K562 (cell line): ENCODE measurements at regions not wholly inside any gene's neighbourhood (a gene's known extent, or its start where the extent isn't known, plus 50 kb on each side); places are given as distances from the start of the nearest gene placed in this dataset.

ENCODE experiments used
- ATAC-seq: fragments of 200-7000 bp; cut with Tn5 transposase; 3 replicates; pipeline ENCODE4 v1.9.1; 2020; ENCODE audit warnings: moderate library complexity
- BruUV-seq: library from RNA; stranded (reverse); fragments of 400-500 nt; replicated peaks from 2 replicates; lab custom pipeline; 2021; lab: Mats Ljungman, UMichigan
- CTCF ChIA-PET: fragments of 300-600 bp; formaldehyde crosslinking; extraction: SDS; loops from one replicate; lab custom pipeline; 2021; ENCODE audit warnings: low intra/inter-chr PET ratio; lab: Yijun Ruan, JAX
- POLR2A ChIA-PET: fragments of 300-600, 350-650 bp; sonication (Branson Sonifier 250); formaldehyde crosslinking; extraction: SDS; loops from one replicate; lab custom pipeline; 2021; ENCODE audit warnings: antibody characterized with exemption, inconsistent platforms; lab: Yijun Ruan, JAX
- DNase-seq, 4 experiments: peaks; one replicate each; pipeline versions ENCODE4 v3.0.0 to v3.0.0-alpha.2; 2011 to 2018; ENCODE audit warnings: low spot score in 3 of 4, mixed read lengths in 3 of 4; ENCODE audit errors: extremely low read depth in 1 of 4
- FAIRE-seq: peaks from 2 replicates; lab custom pipeline; 2011; peaks lifted over from hg19 to GRCh38; lab: Jason Lieb, UNC
- H2AFZ ChIP-seq: 2 replicates; pipeline ENCODE4 v1.6.0; 2011; ENCODE audit warnings: low read depth, low read length, control low read depth, inconsistent platforms
- H3K27ac ChIP-seq: fragments of 200-600 bp; 3 replicates; pipeline ENCODE4 v1.8.0; 2011; ENCODE audit warnings: low read depth, mild to moderate bottlenecking, control low read depth, inconsistent platforms, low read length, moderate library complexity, mixed read lengths; ENCODE audit errors: extremely low read depth
- H3K27me3 ChIP-seq, 2 experiments: fragments of 300-600 bp in 1 of 2; 2 replicates in 1 of 2; 3 replicates in 1 of 2; pipeline versions ENCODE4 v1.6.0 to v1.8.0; 2011; ENCODE audit warnings: inconsistent platforms in 2 of 2, low read length in 2 of 2, mild to moderate bottlenecking in 1 of 2, mixed read lengths in 1 of 2, moderate library complexity in 1 of 2; ENCODE audit not compliant: control insufficient read depth in 2 of 2, insufficient read depth in 2 of 2
- H3K36me3 ChIP-seq: fragments of 300-600 bp; 3 replicates; pipeline ENCODE4 v1.8.0; 2011; ENCODE audit warnings: mild to moderate bottlenecking, low read length, inconsistent platforms; ENCODE audit not compliant: control insufficient read depth, insufficient read depth
- H3K4me1 ChIP-seq, 2 experiments: fragments of 200-600 bp in 1 of 2; replicated peaks in 1 of 2; 2 replicates in 1 of 2; 3 replicates in 1 of 2; pipeline versions ENCODE4 v1.5.1 to v1.8.0; 2011; ENCODE audit warnings: inconsistent platforms in 2 of 2, low read length in 2 of 2, mild to moderate bottlenecking in 1 of 2, mixed read lengths in 1 of 2, moderate library complexity in 1 of 2; ENCODE audit not compliant: control insufficient read depth in 2 of 2, insufficient read depth in 2 of 2
- H3K4me2 ChIP-seq: 2 replicates; pipeline ENCODE4 v1.6.1; 2011; ENCODE audit warnings: low read length, control low read depth, inconsistent platforms, mixed read lengths; ENCODE audit not compliant: insufficient read depth
- H3K4me3 ChIP-seq: fragments of 200-600 bp; sonication (generic), shearing (Covaris generic); 2 replicates; pipeline ENCODE4 v1.5.1; 2016; ENCODE audit warnings: control low read depth, inconsistent platforms
- H3K79me2 ChIP-seq: fragments of 200-600 bp; 3 replicates; pipeline ENCODE4 v1.8.0; 2011; ENCODE audit warnings: low read length, inconsistent platforms; ENCODE audit not compliant: control insufficient read depth, insufficient read depth
- H3K9ac ChIP-seq, 2 experiments: 2 replicates each; pipeline versions ENCODE4 v1.6.0 to v1.6.1; 2011; ENCODE audit warnings: low read depth in 2 of 2, low read length in 2 of 2, control low read depth in 1 of 2, inconsistent platforms in 1 of 2, mild to moderate bottlenecking in 1 of 2, mixed read lengths in 1 of 2; ENCODE audit not compliant: insufficient read depth in 1 of 2
- H3K9me1 ChIP-seq: one replicate; pipeline ENCODE4 v1.6.0; 2011; ENCODE audit warnings: inconsistent platforms, mild to moderate bottlenecking, low read length, moderate library complexity; ENCODE audit not compliant: control insufficient read depth, insufficient read depth
- H3K9me3 ChIP-seq: replicated peaks from 2 replicates; pipeline ENCODE4 v1.5.1; 2011; ENCODE audit warnings: low read depth, low read length, inconsistent platforms; ENCODE audit not compliant: control insufficient read depth, insufficient read depth
- H4K20me1 ChIP-seq: replicated peaks from 2 replicates; pipeline ENCODE4 v1.6.1; 2011; ENCODE audit warnings: low read length, inconsistent platforms, mixed read lengths; ENCODE audit not compliant: control insufficient read depth, insufficient read depth
- ARHGAP35 ChIP-seq: fragments of 450-650 bp; IDR thresholded peaks from 2 replicates; pipeline ENCODE4 v1.6.1; 2018; ENCODE audit not compliant: partially characterized antibody
- CBFA2T2 ChIP-seq: fragments of 450-650 bp; conservative IDR thresholded peaks from 2 replicates; pipeline ENCODE4 v1.6.1; 2017; ENCODE audit warnings: mild to moderate bottlenecking
- NCOA1 ChIP-seq: fragments of 450-650 bp; IDR thresholded peaks from 2 replicates; pipeline ENCODE4 v1.6.1; 2016; ENCODE audit warnings: low read depth
- RUNX1 ChIP-seq: sonication (generic); IDR thresholded peaks from 2 replicates; pipeline ENCODE4 v1.6.1; 2016; ENCODE audit warnings: antibody characterized with exemption, low read depth
- SIN3A ChIP-seq, 2 experiments: fragments of 150-350 bp in 1 of 2; IDR thresholded peaks; 2 replicates each; pipeline ENCODE4 v1.6.1; 2011 to 2016; ENCODE audit warnings: borderline replicate concordance in 2 of 2, low read depth in 2 of 2, low read length in 2 of 2, mild to moderate bottlenecking in 2 of 2, moderate library complexity in 2 of 2; ENCODE audit not compliant: control insufficient read depth in 1 of 2
- ZNF695 ChIP-seq: fragments of 450-650 bp; formaldehyde crosslinking; IDR thresholded peaks from 2 replicates; pipeline ENCODE4 v1.4.0; 2020; ENCODE audit warnings: mild to moderate bottlenecking, moderate library complexity
- WGBS: fragments of 100-300 bp; shearing (Covaris generic); methylation state at CpG from one replicate; pipeline ENCODE4 v1.1.6; 2016; ENCODE audit warnings: low coverage, mixed read lengths; ENCODE audit not compliant: insufficient coverage; ENCODE audit errors: missing lambda C conversion rate; 5-methylcytosine and 5-hydroxymethylcytosine counted together
- in situ Hi-C: fragments of 300-500 bp; cut with MboI; formaldehyde crosslinking; loops from 4 replicates; pipeline ENCODE4 v1.15.0; 2018; ENCODE audit warnings: inconsistent platforms, mixed read lengths
- intact Hi-C: fragments of 100-400 bp; cut with micrococcal nuclease; formaldehyde crosslinking; loops from 2 replicates; pipeline ENCODE4 v1.14.2; 2022
- TF ChIP-seq, protein P1 (sequence below): fragments of 250-450 bp; sonication (Bioruptor Pico); IDR thresholded peaks from 2 replicates; pipeline ENCODE4 v1.4.0; 2020; ENCODE audit warnings: mild to moderate bottlenecking
- TF ChIP-seq, protein P2 (sequence below): sonication (generic); formaldehyde crosslinking; IDR thresholded peaks from 2 replicates; pipeline ENCODE4 v1.4.0; 2020; ENCODE audit warnings: mild to moderate bottlenecking, missing genetic modification reagents
- TF ChIP-seq, protein P3 (sequence below): fragments of 450-650 bp; IDR thresholded peaks from 2 replicates; pipeline ENCODE4 v1.6.1; 2018; ENCODE audit not compliant: partially characterized antibody
- TF ChIP-seq, protein P4 (sequence below): fragments of 250-450 bp; sonication (Bioruptor Pico); IDR thresholded peaks from 2 replicates; pipeline ENCODE4 v1.5.0; 2022; ENCODE audit warnings: mild to moderate bottlenecking

DNA sequence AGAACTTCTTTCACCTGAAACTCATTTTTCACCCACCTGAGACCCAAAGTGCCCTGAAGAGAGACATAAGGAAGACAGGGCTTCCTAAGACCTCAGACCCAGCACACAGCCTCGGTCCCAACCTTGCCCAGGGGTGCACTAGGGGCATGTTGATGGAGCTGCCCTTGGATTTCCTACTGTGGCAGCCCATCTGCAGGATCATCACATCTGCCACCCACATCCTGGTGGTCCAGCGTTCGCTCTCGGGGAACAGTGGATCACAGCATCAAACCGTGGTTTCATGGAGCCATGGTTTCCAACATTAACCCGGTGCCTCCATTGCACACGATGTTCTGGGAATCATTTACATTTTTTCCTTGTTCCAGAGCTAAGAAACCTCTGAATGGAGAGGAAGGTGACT, 186.4 kb downstream of the TFCP2L1 start:
- Histone ChIP-seq H3K9me3 (no peaks in the 10 kb centered on the region), H3K4me1 (no peaks in the 10 kb centered on the region), H2AFZ (no peak overlapping the region), H3K4me2 (no peak overlapping the region), H3K79me2 (no peaks in the 10 kb centered on the region), H3K27me3 (peaks cover 0 to 39% of the 10 kb centered on the region in 2 experiments; a peak in 4 of 5 replicates), H3K4me3 (no peak overlapping the region), H3K9ac (no peak overlapping the region), H3K9me1 (peaks cover 3% of the 10 kb centered on the region), H3K27ac (no peak overlapping the region), H3K36me3 (no peaks in the 10 kb centered on the region), H4K20me1 (peaks cover 8% of the 10 kb centered on the region; the same call in 1 of the 2 replicates)
- ATAC-seq, result no peak
- intact Hi-C loops, result loop anchor here (5.0 kb wide), 1 partner anchor 224 kb away; no protein-coding TSS in a partner anchor
- BruUV-seq, result no TSS peak
- FAIRE-seq, result no peak
- 3% methylated on average over 7 of the region's 7 CpGs for WGBS
- DNase-seq, result no peak
- CTCF ChIA-PET, result no interaction called here
- in situ Hi-C loops, result loop anchor here (10.0 to 25.0 kb wide), 2 partner anchors 226 to 689 kb away; no protein-coding TSS in a partner anchor
- TF ChIP-seq ARHGAP35 (no peak), SIN3A (IDR thresholded peaks at IDR 0.05; ENCODE audit: borderline replicate concordance in 2 of 2, control insufficient read depth in 1 of 2, low read depth in 2 of 2, low read length in 2 of 2) (no peak), NCOA1 (no peak), RUNX1 (no peak), ZNF695 (CRISPR knock-in tag) (no peak), CBFA2T2 (no peak)
- TF ChIP-seq, protein P1, sequence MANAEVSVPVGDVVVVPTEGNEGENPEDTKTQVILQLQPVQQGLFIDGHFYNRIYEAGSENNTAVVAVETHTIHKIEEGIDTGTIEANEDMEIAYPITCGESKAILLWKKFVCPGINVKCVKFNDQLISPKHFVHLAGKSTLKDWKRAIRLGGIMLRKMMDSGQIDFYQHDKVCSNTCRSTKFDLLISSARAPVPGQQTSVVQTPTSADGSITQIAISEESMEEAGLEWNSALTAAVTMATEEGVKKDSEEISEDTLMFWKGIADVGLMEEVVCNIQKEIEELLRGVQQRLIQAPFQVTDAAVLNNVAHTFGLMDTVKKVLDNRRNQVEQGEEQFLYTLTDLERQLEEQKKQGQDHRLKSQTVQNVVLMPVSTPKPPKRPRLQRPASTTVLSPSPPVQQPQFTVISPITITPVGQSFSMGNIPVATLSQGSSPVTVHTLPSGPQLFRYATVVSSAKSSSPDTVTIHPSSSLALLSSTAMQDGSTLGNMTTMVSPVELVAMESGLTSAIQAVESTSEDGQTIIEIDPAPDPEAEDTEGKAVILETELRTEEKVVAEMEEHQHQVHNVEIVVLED, result no peak
- TF ChIP-seq, protein P2, sequence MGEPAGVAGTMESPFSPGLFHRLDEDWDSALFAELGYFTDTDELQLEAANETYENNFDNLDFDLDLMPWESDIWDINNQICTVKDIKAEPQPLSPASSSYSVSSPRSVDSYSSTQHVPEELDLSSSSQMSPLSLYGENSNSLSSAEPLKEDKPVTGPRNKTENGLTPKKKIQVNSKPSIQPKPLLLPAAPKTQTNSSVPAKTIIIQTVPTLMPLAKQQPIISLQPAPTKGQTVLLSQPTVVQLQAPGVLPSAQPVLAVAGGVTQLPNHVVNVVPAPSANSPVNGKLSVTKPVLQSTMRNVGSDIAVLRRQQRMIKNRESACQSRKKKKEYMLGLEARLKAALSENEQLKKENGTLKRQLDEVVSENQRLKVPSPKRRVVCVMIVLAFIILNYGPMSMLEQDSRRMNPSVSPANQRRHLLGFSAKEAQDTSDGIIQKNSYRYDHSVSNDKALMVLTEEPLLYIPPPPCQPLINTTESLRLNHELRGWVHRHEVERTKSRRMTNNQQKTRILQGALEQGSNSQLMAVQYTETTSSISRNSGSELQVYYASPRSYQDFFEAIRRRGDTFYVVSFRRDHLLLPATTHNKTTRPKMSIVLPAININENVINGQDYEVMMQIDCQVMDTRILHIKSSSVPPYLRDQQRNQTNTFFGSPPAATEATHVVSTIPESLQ (CRISPR knock-in tag), result no peak
- TF ChIP-seq, protein P3, sequence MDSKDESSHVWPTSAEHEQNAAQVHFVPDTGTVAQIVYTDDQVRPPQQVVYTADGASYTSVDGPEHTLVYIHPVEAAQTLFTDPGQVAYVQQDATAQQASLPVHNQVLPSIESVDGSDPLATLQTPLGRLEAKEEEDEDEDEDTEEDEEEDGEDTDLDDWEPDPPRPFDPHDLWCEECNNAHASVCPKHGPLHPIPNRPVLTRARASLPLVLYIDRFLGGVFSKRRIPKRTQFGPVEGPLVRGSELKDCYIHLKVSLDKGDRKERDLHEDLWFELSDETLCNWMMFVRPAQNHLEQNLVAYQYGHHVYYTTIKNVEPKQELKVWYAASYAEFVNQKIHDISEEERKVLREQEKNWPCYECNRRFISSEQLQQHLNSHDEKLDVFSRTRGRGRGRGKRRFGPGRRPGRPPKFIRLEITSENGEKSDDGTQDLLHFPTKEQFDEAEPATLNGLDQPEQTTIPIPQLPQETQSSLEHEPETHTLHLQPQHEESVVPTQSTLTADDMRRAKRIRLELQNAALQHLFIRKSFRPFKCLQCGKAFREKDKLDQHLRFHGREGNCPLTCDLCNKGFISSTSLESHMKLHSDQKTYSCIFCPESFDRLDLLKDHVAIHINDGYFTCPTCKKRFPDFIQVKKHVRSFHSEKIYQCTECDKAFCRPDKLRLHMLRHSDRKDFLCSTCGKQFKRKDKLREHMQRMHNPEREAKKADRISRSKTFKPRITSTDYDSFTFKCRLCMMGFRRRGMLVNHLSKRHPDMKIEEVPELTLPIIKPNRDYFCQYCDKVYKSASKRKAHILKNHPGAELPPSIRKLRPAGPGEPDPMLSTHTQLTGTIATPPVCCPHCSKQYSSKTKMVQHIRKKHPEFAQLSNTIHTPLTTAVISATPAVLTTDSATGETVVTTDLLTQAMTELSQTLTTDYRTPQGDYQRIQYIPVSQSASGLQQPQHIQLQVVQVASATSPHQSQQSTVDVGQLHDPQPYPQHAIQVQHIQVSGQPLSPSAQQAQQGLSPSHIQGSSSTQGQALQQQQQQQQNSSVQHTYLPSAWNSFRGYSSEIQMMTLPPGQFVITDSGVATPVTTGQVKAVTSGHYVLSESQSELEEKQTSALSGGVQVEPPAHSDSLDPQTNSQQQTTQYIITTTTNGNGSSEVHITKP, result no peak
- TF ChIP-seq, protein P4, sequence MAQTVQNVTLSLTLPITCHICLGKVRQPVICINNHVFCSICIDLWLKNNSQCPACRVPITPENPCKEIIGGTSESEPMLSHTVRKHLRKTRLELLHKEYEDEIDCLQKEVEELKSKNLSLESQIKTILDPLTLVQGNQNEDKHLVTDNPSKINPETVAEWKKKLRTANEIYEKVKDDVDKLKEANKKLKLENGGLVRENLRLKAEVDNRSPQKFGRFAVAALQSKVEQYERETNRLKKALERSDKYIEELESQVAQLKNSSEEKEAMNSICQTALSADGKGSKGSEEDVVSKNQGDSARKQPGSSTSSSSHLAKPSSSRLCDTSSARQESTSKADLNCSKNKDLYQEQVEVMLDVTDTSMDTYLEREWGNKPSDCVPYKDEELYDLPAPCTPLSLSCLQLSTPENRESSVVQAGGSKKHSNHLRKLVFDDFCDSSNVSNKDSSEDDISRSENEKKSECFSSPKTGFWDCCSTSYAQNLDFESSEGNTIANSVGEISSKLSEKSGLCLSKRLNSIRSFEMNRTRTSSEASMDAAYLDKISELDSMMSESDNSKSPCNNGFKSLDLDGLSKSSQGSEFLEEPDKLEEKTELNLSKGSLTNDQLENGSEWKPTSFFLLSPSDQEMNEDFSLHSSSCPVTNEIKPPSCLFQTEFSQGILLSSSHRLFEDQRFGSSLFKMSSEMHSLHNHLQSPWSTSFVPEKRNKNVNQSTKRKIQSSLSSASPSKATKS, result no peak
- POLR2A ChIA-PET, result no interaction called here
